Breast epithelium (tissue), 3 donors: ENCODE measurements at regions not wholly inside any gene's neighbourhood (a gene's known extent, or its start where the extent isn't known, plus 50 kb on each side); places are given as distances from the start of the nearest gene placed in this dataset.

Experiments used
- POLR2A ChIP-seq: fragments of 450-650 bp; IDR thresholded peaks from one replicate; pipeline ENCODE4 v1.6.1; 2016; ENCODE audit warnings: antibody characterized with exemption, mild to moderate bottlenecking, moderate library complexity
- POLR2AphosphoS5 ChIP-seq, 3 donors: sonication (generic); formaldehyde crosslinking; IDR thresholded peaks; one replicate each; pipeline ENCODE4 v1.6.1; 2017; ENCODE audit warnings: antibody characterized with exemption in 3 of 3
- TF ChIP-seq, protein P1 (sequence below), 3 donors: fragments of 450-650 bp; IDR thresholded peaks; one replicate each; pipeline ENCODE4 v1.5.1; 2016 to 2017; ENCODE audit warnings: antibody characterized with exemption in 3 of 3, mild to moderate bottlenecking in 3 of 3, moderate library complexity in 3 of 3

DNA sequence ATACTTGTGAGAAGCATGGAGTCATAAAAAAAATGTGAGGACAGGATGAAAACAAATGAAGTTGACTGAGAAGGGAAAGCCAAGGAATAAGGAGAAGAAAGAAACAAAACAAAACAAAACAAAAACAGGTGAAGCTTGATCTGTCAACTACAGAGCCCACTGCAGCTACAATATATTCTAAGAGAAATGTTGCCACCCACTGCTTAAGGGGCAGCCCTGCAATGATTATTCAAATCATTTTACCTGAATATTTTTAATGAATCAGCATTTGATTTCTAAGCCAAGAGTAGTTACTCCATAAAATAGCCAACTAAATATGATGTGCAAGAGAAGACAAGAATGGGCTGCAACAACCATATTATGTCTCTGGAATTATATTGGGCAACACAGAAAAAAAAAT lies 252.0 kb upstream of the KIF2B start:
- TF ChIP-seq, protein P1, sequence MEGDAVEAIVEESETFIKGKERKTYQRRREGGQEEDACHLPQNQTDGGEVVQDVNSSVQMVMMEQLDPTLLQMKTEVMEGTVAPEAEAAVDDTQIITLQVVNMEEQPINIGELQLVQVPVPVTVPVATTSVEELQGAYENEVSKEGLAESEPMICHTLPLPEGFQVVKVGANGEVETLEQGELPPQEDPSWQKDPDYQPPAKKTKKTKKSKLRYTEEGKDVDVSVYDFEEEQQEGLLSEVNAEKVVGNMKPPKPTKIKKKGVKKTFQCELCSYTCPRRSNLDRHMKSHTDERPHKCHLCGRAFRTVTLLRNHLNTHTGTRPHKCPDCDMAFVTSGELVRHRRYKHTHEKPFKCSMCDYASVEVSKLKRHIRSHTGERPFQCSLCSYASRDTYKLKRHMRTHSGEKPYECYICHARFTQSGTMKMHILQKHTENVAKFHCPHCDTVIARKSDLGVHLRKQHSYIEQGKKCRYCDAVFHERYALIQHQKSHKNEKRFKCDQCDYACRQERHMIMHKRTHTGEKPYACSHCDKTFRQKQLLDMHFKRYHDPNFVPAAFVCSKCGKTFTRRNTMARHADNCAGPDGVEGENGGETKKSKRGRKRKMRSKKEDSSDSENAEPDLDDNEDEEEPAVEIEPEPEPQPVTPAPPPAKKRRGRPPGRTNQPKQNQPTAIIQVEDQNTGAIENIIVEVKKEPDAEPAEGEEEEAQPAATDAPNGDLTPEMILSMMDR (IDR thresholded peaks at IDR 0.05) = no peak
- TF ChIP-seq POLR2A = no peak
- TF ChIP-seq POLR2AphosphoS5 (IDR thresholded peaks at IDR 0.05) = no peak
